Osteocyte (in vitro differentiated cells): ENCODE measurements at regions not wholly inside any gene's neighbourhood (a gene's known extent, or its start where the extent isn't known, plus 50 kb on each side); places are given as distances from the start of the nearest gene placed in this dataset.
"Not testable (repeated sequence)": the region's sequence is repeated elsewhere in the genome, so short reads cannot be mapped to it uniquely, and the experiment has no call there.

Experiments
- DNase-seq: peaks from one replicate; pipeline ENCODE4 v3.0.0; 2021; ENCODE audit warnings: mixed read lengths; ENCODE audit not compliant: unreplicated experiment; ENCODE audit errors: extremely low spot score
- H3K27ac Mint-ChIP-seq: one replicate; pipeline ENCODE4 v1.8.0; 2021; ENCODE audit warnings: mild to moderate bottlenecking, mixed read lengths; ENCODE audit not compliant: unreplicated experiment
- H3K27me3 Mint-ChIP-seq: one replicate; pipeline ENCODE4 v1.8.0; 2021; ENCODE audit warnings: mixed read lengths; ENCODE audit not compliant: unreplicated experiment
- H3K36me3 Mint-ChIP-seq: one replicate; pipeline ENCODE4 v1.8.0; 2021; ENCODE audit warnings: mixed read lengths; ENCODE audit not compliant: unreplicated experiment
- H3K4me1 Mint-ChIP-seq: one replicate; pipeline ENCODE4 v1.8.0; 2021; ENCODE audit warnings: mixed read lengths; ENCODE audit not compliant: unreplicated experiment
- H3K4me3 Mint-ChIP-seq: one replicate; pipeline ENCODE4 v1.8.0; 2021; ENCODE audit warnings: mild to moderate bottlenecking, moderate library complexity, mixed read lengths; ENCODE audit not compliant: unreplicated experiment
- H3K9me3 Mint-ChIP-seq: one replicate; pipeline ENCODE4 v1.8.0; 2021; ENCODE audit warnings: mixed read lengths; ENCODE audit not compliant: unreplicated experiment
- TF ChIP-seq, protein P1 (sequence below): fragments of 200-600 bp; sonication (generic); IDR thresholded peaks from 2 replicates; pipeline ENCODE4 v1.5.0; 2021; ENCODE audit warnings: antibody characterized with exemption, mild to moderate bottlenecking, moderate library complexity

DNA sequence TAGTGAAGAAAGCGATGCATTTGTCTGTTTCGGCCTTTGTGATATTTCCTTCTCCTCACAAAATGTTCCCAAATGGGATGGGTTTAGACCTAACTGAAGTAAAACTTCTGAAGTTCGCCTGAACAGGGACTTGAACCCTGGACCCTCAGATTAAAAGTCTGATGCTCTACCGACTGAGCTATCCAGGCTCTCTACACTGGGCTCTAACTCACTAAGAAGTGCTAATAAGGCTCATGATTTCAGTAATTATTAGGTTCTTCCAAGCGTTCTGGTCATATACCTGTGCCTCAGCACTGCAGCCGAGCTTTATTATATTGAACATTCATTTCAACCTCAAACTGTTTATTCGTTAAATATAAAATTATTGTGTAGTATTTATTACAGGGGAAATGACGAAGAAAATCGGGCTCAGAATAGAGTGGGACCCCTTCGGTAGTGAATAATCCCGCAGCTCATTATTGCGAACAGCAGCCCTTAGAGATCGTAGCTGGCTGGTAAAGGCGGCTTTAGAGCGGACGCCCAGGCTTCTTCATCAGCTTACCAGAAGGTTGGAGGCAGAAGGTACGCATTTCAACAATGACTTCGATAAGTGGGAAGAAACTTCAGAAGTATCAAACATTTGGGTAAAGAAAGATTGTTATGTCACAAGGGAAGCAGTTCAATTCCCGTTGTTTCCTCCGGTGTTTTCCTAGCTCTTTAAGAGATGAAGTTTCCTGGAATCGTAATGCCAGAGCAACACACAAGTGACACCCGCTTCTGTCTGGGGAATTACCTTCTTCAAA, 119.0 kb upstream of the ZNF184 start:
- peaks cover 23% of the 10 kb centered on the region for H3K27me3 Mint-ChIP-seq
- no peaks in the 10 kb centered on the region for H3K36me3 Mint-ChIP-seq
- DNase-seq = no peak
- TF ChIP-seq, protein P1, sequence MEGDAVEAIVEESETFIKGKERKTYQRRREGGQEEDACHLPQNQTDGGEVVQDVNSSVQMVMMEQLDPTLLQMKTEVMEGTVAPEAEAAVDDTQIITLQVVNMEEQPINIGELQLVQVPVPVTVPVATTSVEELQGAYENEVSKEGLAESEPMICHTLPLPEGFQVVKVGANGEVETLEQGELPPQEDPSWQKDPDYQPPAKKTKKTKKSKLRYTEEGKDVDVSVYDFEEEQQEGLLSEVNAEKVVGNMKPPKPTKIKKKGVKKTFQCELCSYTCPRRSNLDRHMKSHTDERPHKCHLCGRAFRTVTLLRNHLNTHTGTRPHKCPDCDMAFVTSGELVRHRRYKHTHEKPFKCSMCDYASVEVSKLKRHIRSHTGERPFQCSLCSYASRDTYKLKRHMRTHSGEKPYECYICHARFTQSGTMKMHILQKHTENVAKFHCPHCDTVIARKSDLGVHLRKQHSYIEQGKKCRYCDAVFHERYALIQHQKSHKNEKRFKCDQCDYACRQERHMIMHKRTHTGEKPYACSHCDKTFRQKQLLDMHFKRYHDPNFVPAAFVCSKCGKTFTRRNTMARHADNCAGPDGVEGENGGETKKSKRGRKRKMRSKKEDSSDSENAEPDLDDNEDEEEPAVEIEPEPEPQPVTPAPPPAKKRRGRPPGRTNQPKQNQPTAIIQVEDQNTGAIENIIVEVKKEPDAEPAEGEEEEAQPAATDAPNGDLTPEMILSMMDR = no peak
- no peak overlapping the region for H3K4me3 Mint-ChIP-seq
- H3K4me1 Mint-ChIP-seq = no peaks in the 10 kb centered on the region
- no peak overlapping the region for H3K27ac Mint-ChIP-seq
- H3K9me3 Mint-ChIP-seq = no peaks in the 10 kb centered on the region

DNA sequence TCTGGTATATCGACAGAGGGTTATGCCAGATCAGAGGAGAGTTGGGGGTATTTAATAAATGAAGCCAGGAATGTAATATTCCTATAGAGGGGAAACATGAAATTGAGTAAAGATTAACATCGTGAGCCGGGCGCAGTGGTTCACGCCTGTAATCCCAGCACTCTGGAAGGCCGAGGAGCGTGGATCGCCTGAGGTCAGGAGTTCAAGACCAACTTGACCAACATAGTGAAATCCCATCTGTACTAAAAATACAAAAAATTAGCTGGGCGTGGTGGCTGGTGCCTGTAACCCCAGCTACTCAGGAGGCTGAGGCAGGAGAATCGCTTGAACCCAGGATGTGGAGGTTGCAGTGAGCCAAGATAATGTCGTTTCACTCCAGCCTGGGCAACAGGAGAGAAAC, 112.4 kb upstream of the ZNF184 start:
- DNase-seq, H3K36me3 Mint-ChIP-seq: not testable (repeated sequence)

DNA sequence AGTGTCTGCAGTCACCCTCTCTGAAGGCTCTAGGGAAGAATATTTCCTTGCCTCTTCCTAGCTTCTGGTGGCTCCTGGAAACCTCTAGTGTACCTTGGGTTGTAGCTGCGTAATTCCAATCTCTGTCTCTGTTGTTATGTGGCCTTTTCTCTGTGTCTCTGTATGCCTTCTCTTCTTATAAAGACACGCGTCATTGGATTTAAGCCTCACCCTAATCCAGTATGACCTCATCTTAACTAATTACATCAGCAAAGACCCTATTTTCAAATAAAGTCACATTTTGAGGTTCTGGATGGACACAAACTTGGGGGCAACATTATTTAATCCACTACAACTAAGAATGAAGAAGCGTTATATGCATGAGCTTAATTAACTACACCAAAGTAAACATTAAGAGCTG, 111.4 kb upstream of the ZNF184 start:
- H3K9me3 Mint-ChIP-seq = no peaks in the 10 kb centered on the region
- peaks cover 36% of the 10 kb centered on the region for H3K27me3 Mint-ChIP-seq
- H3K27ac Mint-ChIP-seq = no peak overlapping the region
- H3K4me3 Mint-ChIP-seq = no peak overlapping the region
- H3K36me3 Mint-ChIP-seq = no peaks in the 10 kb centered on the region
- TF ChIP-seq, protein P1 = no peak
- no peaks in the 10 kb centered on the region for H3K4me1 Mint-ChIP-seq
- DNase-seq = no peak

More for the DNA sequence above, 112.4 kb upstream of the ZNF184 start:
- H3K27me3 Mint-ChIP-seq = peaks cover 34% of the 10 kb centered on the region
- not testable (repeated sequence) for H3K9me3 Mint-ChIP-seq, H3K4me3 Mint-ChIP-seq, H3K27ac Mint-ChIP-seq, H3K4me1 Mint-ChIP-seq

- TF ChIP-seq, protein P1 = no peak
- H3K27me3 Mint-ChIP-seq = peaks cover 32% of the 10 kb centered on the region
- no peak overlapping the region for H3K27ac Mint-ChIP-seq
- H3K36me3 Mint-ChIP-seq = no peaks in the 10 kb centered on the region
- no peak overlapping the region for H3K4me3 Mint-ChIP-seq
- no peaks in the 10 kb centered on the region for H3K4me1 Mint-ChIP-seq
- no peaks in the 10 kb centered on the region for H3K9me3 Mint-ChIP-seq
- DNase-seq = no peak
These were observed 110.2 kb upstream of the ZNF184 start for GRCh38 chr6:27582928-27583725.

DNA sequence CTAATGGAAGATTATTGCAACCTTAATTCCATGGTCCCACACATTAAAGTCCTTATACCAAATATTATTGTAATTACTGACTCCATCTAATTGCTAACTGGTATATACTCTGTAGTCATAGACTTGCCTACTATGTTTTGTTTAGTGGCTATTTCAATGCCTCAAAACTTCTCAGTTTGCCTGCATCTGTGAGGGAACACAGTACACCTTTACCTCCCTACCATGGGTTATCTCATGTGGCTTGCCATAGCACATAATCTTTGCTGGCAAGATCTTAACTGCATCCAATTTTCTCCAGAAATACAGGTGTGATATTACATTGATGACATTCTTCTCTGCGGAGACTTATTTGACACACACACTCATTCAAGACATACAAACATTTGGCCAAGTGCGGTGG, 107.1 kb upstream of the ZNF184 start:
- Mint-ChIP-seq H3K9me3 (no peaks in the 10 kb centered on the region), H3K27me3 (peaks cover 15% of the 10 kb centered on the region), H3K4me1 (no peaks in the 10 kb centered on the region)

More for the DNA sequence above, 107.1 kb upstream of the ZNF184 start:
- Mint-ChIP-seq H3K27ac (no peak overlapping the region), H3K4me3 (no peak overlapping the region), H3K36me3 (no peaks in the 10 kb centered on the region)
- no peak for DNase-seq
- TF ChIP-seq, protein P1 = no peak
